ENCODE measurements at regions not wholly inside any gene's neighbourhood (a gene's known extent, or its start where the extent isn't known, plus 50 kb on each side); places are given as distances from the start of the nearest gene placed in this dataset.

DNA sequence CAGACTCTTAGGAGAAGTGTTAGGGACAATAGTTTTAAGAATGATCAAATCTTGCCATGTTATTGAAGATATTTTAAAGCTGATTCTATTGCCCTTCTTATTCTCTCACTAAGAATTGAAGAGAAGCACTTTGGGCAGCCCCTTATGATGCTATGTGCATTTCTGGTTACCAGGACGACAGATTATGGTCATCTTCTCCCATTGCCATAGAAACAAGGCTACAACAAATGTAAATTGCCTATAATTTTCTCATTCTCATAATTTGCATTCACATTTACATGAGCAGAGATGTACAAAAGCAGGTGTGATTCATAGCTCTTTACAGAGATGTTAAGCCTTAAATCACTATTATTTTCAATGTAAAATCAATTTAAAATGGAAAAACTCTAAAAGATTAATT is 137.3 kb upstream of the PCDH9 start:
- DNase-seq (ENCODE audit: low read depth): no peak

DNA sequence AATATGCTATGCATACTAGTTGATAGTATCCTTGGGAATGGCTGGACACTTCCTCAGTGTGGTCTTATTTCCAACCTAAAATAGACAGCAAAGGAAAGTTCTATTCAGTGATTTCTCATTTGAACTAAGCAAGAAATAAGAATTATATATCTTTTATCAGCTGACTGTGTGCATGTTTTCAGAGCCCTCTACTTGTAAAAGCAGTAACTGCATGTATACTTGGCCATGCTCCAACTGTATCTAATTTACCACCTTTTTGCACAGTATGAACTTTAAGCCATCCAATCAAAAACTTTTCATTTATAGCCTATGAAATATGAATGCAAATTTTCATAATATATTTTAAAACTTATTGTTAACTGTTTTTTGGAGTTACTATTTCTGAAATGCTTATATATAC is 136.4 kb upstream of the PCDH9 start:
- no peak for DNase-seq (ENCODE audit: low read depth)

DNA sequence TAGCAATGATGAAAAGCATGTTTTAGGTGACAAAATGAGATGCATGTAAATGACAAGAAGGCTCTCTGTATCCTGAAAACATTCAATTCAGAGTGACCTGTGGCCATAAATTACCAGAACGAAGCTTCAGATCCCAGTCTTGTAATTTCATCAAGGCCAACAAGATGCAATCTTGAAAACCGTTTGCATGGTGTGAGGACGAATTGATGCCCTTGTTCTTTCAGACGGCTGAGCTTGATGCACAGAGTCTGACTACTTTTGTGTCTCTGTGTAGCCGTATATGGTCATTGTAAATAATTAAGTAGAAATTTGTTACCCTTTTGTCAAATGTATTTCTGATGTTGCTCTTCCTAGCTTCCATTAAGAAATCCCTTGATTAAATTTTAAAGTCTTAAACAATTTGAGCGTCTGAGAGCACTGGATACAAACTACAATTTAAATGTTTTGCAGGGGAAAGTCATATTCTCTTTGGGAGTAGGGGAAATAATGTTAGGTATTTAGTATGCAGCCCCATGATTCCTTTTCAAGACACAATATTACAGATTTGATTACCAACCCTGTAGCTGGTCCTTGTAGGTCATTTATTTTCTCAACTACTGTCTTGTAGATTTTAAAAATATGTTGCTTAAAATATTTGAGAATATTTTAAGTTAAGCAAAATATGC is 125.8 kb upstream of the PCDH9 start:
- no peak for DNase-seq (ENCODE audit: low read depth)

DNA sequence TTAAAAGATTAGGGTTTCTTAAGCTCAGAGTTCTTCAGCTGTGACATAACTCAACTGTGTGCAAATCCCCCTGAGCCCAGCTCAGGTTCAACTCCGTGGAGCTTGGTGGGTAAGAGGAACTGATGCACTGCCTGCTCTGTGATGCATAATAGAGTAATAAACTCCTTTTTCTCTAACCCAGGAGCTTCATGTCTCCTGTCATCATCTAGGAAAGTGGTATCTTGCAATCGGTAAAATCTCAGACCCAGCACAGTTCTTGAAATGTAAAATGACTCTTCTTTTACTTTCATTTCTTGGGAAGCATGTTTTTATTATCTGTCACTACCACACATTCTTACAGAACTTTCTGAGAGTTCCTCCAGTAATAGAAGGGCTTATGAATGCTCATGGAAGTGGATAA is 123.8 kb upstream of the PCDH9 start:
- DNase-seq (ENCODE audit: low read depth): no peak

DNA sequence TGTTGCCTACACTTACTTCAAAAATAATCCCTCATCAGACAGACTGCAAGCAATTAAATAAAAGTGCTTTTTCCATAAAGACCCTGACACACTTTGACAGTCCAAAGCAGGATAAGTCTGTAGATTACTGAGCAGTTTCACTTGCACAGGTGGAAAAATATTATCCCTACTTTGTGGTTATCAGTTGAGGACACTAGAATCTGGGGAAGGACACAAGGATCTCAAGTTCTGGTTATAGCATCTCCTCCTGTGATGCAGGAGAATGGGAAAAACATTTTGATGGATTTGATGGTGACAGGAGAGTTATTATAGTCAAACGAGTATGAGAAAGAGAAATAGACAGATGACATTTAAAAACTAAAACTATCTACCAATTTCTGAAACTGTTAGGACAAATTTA is 122.9 kb upstream of the PCDH9 start:
- DNase-seq (ENCODE audit: low read depth): no peak

DNA sequence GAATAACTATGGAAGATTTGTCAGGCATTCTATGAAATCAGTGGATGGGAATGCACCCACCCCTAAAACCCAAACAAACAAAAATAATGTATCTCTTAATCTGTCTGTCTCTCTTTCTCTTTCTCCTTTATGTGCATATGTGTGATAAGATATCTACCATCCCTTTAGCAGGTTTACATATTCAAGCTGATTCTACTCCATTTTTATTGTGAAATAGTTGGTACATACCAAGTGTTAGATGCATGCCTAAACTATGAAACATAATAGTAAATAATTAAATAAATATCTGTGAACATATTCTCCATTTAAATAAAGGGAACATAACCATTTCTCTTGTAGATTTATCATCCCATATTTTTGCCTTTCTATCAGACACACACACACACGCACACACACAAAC is 121.8 kb upstream of the PCDH9 start:
- DNase-seq (ENCODE audit: low read depth): no peak

DNA sequence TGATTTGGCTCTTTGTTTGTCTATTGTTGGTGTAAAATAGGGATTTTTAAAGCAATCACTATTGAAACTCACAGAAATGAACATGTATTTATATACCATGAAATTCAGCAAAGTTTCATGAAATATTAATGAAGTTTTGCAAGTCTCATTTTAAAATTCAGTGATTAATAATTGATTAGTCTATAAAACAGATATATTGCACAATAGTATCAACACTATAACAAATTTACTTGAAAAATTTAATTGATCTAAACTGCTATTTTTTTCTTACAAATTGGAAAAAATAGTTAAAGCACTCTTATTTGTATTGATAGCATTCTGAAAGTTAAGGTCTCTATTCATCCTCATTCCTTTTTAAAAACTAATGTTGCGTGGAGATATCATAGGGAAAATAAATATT is 121.0 kb upstream of the PCDH9 start:
- no peak for DNase-seq (ENCODE audit: low read depth)

DNA sequence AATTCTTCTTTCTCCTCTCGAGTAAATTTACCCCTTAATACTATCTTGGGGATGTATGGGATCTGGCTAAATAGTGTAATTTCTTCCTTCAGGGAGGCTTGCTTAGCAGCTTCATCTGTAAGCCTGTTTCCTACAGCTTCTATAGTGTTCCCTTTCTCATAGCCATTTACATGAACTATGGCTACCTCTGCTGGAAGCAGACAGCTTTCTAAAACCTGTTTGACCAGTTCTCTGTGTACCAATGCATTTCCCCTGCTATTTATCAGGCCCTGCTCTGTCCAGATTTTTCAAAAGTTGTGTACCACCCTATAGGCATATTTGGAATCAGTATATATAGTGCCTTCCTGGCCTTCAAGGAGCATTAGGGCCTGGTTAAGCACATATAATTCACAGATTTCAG is 113.6 kb upstream of the PCDH9 start:
- DNase-seq (ENCODE audit: low read depth): no peak

DNA sequence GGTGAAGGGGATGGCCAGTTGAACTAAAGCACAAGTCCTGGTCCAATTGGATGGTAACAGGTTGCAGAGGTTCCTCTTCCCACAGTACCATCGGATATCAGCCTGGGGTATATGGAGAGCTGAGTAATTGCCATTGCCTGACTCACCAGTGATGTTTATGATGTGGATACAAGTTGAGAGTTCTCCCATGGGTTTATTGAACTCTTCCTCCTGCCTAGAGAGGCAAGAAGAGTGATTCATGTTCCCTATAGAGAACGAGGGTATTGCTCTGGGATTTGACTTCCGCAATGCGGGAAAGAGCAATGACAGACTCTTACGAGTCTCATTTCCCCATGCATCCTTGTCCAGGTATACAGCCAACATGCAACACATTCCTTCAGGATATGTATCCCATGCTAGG is 111.3 kb upstream of the PCDH9 start:
- DNase-seq (ENCODE audit: low read depth): no peak

DNA sequence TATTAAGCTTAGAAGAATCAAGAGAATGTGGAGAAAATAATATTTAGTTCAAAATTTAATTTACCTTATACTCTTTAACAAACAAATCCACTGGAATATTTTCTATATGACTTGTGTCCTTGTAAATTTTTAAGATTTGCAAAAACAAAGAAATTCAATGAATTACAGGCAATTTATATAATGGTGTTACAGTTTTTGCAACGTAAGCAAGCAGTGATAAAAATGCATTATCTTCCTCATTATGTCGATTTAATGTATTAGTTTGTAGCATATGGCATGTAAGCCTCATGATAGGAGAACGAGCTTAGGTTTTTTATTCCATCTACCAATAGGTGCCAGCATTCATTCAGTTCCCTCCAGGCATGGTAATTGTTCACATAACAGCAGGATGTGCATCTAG is 100.0 kb upstream of the PCDH9 start:
- DNase-seq (ENCODE audit: low read depth): no peak

DNA sequence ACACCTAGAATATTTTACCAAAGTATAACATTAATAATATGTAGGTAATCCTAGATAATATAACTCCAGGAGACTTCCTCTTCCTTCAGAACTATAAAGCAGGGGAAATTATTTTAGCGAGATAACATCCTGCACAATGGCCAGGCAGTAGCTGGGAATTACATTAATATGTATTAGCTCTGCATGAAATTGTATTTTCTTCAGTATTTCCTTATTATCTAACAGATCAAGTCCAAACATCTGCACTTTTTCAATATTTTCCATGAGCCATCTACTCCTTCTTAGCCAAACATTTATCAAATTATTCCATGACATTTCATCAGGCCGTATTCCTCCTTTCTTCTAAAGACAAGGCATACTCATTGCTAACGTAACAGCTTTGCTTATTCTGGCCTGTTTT is 98.8 kb upstream of the PCDH9 start:
- DNase-seq (ENCODE audit: low read depth): no peak

DNA sequence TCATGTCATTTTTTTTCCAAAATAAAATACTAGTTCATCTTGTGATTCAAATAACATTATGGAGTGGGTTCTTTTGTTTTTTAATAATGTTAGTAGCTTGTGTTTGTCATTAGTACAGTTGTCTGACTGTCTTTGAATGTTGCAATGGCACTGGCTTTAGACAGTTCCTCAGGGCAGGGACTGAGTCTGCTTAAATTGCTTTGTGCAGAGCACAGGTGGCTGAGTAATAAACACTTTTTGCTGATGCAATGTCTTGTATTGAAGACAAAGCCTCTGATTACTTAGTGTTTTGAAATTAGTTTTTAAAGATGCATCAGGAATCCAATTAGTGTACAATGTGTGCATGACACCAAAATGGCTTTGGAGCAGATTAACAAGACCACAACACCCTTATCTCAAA is 88.7 kb upstream of the PCDH9 start:
- no peak for DNase-seq (ENCODE audit: low read depth)

DNA sequence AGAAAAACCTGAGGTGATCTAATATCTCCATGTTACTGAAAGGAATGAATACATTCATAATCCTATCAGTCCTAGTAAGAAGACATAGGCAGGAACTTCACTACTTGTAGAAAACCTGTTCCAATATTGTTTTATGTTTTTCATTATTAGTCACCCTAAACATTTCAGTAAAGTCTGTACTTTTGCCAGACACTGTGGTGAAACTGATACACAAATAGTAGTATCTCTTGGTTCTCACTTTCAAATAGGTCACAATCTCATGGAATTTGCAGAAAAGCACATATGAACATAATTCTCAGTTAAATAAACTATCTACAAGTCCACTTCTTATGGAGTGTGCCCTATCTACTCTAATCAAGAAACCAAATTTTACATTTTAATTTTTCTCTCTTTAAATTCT is 88.3 kb upstream of the PCDH9 start:
- no peak for DNase-seq (ENCODE audit: low read depth)

DNA sequence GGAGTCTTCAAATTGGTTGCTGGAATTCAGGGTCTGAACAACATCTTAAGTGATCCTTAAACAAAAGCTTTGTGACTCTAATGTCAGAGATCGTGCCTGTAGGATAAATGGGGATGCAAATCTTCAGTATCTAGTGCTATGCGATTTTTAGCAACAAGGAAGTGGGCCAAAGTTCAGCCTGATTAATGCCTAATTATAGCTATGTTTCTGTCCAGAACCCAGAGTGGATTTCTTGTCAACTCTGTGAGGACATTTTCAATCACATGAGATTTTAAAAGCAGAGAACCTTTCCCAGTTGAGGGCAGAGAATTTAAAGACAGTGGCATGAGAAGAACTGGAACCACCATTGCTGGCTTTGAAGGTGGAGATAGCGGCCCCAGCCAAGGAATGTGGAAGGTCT is 84.3 kb upstream of the PCDH9 start:
- no peak for DNase-seq (ENCODE audit: low read depth)

DNA sequence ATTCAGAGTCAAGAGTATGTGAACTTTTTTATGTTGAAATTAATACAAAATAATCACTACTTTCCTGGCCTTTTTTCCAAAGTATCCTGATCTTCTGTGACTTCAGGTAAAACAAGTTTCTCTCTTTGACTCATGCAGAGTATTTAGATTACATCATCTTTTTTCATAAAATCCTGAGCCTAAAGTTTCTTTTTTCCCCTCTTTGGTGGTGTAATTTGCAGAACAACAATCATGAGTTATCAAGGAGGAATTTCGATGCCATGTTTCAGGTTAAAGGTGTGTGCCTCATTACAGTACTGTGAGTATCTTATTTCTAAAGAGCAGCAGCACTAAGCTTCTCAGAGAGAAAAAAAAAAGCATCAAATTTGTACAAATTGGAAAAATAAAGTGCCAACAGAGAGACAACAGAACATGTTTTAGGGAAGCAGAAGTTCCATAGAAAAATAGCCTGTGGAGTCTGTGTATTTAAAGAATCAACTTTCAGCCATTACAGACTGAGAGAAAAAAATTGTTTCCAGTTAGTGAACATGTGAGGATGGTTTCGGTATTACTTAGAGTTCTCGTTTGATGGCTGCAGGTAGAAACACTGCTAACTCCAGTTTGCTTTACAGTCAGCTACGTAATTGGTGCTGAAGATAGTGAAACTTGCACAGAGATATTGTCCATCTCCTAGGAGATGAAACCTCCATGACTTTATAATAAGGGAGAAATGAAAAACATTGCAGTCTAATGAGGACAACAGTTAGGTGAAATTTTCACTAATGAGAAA is 78.1 kb upstream of the PCDH9 start:
- no peak for DNase-seq (ENCODE audit: low read depth)

DNA sequence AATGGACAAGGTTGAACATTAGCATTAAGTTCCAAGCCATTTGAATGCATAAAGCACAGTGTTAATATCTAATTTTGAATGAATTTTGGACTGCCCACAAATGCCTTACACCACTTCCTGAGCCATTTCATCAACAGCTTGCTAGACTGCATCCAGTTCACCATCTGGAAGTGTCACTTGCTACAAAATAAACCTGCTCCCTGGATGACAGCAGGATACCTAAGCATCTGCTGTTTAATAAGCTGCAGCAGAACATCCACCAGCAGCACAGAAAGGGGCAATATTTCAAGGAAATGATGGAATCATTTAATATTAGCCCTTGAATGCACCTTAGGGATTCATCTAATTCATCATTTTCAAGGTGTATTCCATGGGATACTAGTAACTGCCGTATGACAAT is 76.6 kb upstream of the PCDH9 start:
- DNase-seq (ENCODE audit: low read depth): no peak

DNA sequence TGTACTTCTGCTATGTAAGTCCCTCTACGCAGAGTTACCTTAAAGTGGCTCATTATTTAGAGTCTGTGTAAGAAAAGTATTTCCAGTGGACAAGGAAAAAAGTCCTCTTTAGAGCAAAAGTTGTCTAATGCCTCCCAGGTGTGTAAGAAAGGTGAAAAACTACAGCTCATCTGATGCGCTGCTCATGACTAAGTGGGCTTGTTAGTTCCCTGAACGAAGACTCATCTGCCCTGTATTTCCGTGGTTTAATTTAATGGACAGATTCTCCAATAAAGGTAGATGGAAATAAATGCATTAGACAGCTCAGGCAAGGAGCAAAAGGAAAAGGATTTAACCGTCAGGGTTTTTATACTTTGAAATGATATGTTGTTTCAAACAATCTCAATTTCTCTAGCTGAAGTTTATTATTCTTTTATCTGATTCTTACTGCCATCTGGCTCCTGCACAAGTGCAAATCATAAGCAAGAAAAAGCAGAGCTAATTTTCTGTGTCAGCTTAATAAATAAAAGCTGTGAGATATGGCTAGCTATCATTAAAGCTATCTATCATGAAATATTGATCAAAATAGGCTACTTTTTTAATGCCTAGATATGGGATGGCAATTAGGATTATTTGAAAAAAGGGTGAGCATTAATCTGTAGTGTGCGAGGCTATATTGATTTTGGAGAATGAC is 73.7 kb upstream of the PCDH9 start:
- DNase-seq (ENCODE audit: low read depth): no peak

DNA sequence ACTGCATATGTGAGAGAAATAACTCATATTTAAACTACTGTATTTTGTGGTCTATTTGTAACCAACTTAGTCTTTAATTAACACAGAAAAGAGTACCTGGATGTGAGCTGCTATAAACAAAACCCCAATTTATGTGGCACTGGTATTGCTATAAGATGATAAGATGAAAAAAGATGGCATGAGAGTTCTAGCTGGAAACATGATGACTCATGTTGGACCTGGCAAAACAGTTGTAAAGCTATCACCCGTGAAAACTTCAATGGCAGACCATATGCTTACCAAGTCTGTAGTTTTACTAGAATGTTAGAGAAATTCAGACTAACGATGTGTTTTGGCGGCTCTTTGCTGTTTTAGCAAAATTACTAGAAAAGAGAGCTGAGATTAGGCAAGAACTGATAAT is 69.6 kb upstream of the PCDH9 start:
- DNase-seq (ENCODE audit: low read depth): no peak

DNA sequence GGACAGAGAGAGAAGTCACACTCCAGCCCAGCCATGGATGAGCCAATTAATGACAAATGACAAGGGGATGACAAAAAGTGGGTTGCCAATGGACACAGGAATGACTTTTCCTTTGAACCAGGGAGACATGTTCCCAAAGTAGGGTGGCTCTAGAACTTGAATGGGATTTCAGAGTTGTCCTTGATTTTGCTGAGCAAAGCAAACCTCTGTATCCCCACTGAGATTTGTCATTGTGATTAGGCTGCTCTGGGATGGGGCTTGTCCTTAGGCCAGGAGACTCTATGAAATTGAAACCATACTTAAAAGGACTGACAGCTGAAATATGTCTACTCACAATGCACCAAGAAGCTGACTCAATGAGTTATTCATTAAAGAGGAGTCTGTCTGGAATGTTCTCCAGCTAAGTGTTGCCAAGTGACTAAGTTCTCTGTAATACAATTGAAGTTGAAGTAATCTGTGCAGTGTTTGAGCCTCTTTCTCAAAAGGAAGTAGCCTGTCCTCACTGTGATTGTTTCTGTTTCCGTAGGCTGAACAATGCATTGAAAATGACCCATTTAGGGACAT is 69.0 kb upstream of the PCDH9 start:
- peak; percentile 0 for DNase-seq (ENCODE audit: low read depth)

DNA sequence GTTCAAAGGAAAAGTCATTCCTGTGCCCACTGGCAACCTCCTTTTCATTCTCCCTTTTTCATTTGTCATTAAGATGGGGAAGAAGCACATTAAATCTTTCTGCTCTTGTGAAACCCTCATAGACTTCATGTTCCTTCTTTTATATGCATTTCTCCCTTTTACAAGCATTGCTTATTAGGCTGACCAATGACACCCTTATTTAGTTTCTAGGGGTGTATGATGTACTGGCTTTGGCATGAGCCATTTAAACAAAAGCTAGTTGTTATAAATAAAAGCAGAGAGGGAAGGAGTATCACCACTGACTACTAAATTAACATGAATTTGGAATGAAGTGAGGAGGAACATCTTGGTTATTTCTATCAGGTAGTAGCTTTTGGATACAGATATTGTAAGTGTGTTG is 68.2 kb upstream of the PCDH9 start:
- DNase-seq (ENCODE audit: low read depth): no peak

DNA sequence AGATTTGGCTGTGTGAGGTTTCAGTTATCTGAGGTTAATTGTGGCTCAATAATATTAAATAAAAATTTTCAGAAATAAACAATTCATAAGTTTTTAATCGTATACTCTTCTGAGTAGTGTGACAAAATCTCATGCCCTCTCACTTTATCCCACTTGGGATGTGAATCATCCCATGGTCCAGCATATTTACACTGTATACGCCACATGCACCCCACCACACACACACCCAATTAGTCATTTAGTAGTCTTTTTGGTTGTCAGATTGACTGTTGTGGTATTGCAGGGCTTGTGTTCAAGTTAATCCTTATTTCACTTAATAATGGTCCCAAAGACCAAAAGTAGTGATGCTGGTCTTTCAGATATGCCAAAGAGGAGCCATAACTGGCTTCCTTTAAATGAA is 66.4 kb upstream of the PCDH9 start:
- no peak for DNase-seq (ENCODE audit: low read depth)

DNA sequence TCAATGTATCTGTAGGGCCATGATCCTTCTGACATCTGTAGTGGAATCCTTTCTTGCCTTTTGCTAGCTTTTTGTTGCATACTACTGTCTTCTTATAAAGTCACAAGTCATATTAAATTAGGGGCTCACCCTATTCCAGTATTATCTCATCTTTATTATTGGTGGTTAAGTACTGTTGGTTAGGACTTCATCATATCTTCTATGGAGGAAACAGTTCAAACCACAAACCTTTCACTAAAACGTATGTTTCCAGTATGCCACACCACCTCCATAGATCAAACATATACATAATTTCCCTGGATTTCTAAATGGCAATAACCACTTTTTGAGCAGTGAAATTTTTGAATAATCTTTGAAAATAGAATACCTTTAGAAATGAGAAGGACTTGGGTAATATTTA is 62.8 kb upstream of the PCDH9 start:
- no peak for DNase-seq (ENCODE audit: low read depth)

DNA sequence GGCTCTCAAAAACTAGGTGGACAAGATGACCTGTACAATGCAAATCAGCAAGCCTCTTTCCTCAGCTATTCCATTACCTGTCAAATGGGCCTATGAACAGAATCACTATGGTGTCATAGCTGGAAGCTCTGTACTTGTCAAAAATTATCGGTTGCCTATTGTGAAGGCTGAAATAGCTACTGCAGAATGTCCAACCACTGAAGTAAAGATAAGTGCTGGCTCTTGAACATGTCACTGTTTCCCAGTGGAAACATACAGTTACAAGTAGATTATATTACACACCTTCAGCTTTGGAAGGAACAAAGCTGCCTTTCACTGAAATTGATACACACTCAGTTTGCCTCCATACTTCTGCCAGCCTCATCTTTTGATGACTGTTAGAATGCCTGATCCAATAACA is 55.5 kb upstream of the PCDH9 start:
- DNase-seq (ENCODE audit: low read depth): no peak
